ENCODE measurements at regions not wholly inside any gene's neighbourhood (a gene's known extent, or its start where the extent isn't known, plus 50 kb on each side); places are given as distances from the start of the nearest gene placed in this dataset.
"Not testable (repeated sequence)": the region's sequence is repeated elsewhere in the genome, so short reads cannot be mapped to it uniquely, and the experiment has no call there.

DNA sequence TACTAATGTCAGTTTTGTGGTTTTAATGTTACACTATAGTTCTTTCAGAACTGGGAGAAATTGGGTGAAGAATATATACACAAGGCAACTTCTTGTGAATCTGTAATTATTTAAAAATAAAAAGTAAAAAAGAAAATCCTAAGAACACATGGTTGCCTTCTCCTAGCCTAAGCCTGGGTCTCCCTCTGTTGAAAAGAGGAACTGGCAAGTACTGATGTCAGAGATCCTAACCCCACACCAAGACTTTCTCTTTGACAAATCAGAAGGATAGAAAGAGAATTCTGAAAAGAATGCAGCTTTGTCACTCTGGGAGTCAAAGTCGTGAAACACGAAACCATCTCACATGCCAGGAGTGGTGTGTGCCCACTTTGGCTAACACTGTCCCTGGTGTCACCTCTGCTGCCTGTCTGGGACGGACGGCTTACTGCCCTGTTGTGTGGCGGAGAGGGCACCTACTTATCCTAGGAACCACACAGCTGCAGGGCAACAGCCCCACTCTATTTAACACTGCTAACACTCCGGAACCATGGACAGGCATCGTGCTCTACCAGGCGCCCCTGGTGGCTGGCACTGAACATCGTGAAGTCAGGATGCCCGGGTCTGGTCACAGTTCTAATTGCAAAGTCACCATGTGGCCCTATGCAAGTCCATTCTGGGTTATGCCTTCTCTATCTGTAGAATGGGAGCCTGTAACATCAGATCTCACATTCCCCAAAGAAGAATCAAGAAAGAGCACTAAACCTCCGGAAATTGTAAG lies 108.7 kb upstream of the CD82 start:
- DNase-seq, result peak; percentile 34

DNA sequence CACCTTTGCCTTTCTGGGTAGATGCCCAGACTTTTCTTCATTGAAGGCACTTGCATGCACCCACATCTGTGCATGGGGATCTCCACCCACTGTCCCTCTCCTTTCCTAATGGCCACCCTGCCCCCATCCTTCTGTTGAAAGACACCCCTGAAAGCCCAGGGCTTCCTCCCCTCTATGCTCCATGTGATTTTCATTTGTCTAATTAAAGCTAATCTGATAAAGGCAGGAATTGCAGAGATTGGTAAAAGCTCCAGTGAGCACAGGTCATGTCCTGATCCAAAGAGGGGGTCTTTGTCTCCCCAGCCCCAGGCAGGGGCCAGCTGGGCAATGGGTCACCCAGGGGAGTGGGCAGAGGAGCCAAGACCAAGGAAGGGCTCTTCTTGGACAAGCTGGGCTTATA lies 107.6 kb upstream of the CD82 start:
- no peak for DNase-seq

DNA sequence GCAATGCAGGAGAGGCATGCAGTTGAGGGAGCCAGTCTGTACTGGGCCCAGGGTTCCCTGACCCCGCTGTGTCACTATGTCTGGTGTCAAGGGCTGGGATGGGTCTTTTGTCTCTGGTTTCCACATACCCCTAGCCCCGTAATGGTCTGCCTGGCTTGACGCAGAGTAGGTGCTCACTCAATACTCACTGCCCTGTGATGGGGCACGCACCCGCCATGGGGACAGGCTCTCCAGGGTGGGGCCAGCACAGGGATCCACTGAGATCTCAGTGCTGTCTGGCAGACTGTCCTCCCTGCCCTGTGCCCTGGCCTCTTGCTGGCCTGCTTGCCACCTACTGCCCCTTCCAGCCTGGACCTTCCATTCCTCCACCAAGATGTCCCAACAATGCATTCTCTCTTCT lies 101.7 kb upstream of the CD82 start:
- no peak for DNase-seq

DNA sequence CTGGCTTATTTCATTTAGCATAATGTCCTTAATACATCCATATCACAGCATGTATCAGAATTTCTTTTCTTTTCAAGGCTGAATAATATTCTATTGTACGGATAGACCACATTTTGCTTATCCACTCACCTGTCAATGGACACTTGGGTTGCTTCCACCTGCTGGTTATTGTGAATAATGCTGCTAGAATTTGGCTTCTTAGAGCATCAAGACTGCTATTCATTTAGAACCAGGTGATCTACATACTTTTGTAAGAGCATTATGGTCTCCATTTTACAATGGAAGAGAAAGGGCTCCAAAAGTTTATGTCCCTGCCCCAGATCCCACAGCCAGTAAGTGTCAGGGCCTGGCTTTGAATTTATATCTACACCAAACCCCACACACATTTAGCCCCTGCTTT lies 100.7 kb upstream of the CD82 start:
- no peak for DNase-seq

DNA sequence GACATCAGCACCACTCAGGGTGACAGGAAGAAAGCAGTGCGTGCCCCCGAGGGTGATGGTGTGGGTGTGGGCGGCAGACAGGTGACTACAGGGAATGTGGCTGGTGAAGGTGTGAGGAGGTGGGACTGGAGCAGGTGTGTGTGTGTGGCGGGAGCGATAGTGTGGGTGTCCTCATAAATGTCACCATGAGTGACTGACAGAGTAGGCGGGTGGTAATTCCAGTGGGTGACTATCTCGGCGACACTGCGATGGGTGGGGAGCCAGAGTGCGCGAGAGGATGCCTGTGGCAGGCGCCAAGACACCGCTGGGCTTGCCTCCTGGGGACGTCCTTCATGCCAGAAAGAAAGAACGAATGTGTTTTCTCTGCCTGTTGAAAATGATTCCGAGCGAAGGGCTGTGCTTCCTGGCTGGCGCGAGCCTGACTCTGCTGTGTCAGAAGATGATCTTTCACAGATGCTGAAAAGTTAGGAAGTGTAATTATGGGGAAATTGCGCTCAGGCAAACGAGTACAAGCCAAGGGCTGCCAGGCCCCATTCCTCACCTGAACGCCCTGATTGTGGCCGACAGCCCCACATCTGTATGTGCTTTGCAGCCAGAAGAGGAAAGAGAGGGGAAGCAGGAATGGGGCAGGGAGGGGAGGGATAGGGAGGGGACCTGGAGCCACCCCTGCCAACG lies 98.8 kb upstream of the CD82 start:
- no peak for DNase-seq

DNA sequence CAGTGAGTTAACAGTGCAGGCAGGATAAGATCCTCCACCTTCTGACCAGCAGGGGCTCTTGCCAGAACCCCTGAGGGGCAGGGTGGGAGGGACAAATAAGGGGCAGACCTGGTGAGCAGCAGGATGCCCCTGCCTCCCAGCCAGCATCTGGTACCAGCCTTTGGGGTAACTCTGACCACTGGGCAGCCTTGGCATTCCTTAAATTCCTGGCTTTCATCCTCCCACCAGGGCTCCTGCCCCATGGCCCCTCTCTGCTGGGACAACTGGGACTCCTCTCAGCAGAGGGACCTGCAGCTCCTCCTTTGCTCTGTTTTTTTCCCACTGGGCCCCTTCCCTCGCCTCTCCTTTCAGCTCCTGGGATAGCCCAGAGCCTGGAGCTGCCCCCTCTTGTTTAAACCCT lies 98.0 kb upstream of the CD82 start:
- DNase-seq, result no peak

DNA sequence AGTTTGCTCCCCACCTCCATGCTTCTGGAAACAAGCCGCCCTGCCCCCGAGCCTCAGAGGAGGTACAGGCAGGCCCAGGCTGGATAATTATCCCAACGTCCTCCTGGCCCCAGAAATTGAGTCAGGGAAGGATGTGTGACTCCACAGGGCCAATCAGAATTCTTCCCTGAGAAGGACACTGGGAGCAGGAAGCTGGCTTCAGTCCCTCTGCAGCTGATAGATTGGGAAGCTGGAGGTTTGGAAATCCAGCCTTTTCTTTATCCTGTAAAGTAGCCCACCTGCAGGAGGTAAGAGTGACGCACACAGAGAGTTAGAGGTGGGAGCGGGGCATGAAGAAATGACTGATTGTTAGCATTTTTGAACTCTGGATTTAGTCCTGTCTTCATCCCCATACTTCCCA lies 97.5 kb upstream of the CD82 start:
- no peak for DNase-seq

DNA sequence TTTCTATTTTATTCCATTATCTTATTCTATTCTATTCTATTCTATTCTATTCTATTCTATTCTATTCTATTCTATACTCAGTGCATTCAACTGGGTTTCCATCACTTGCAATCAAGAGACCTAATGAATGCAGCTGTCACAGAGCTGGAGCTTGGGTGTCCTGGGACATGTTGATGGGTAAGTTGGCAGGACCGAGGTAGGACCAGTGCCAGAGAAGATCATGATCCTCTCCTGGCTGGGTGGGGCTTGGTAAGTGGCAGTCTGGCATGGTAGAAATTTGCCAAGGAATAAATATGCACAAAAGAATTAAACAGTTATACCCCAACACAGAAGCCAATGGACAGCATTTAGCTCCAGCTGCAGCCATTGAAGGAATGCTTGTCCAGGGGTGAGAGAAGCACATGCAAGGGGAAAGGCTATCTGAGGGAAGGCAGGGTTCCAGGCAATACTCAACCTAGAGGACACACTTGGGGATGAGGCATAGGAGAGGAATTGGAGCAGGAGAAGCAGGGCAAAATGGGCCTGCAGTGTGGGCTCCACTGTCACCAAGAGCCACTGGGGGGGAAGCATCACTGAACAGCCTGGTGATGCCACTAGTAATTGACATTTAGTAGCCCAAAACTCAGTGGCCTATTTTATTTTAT lies 97.0 kb upstream of the CD82 start:
- no peak for DNase-seq

DNA sequence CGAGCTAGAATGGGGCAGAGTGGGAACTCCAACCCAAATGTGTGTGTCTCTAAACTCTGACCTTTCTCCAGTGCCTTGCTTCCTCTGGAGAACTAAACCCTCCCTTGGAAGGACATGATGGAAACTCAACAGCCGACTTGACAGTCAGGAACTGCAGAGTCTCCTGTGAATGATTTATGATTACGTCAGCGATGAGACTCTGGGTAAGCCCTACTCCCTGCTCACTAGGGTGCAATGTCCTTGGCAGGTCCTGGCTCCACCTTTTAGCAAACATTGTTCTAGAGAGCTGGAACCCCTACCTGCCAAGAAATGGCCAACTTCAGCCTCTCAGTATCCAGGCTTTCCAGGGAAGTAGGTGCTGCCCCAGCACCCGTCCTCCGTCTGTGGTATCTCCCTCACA lies 96.1 kb upstream of the CD82 start:
- no peak for DNase-seq

DNA sequence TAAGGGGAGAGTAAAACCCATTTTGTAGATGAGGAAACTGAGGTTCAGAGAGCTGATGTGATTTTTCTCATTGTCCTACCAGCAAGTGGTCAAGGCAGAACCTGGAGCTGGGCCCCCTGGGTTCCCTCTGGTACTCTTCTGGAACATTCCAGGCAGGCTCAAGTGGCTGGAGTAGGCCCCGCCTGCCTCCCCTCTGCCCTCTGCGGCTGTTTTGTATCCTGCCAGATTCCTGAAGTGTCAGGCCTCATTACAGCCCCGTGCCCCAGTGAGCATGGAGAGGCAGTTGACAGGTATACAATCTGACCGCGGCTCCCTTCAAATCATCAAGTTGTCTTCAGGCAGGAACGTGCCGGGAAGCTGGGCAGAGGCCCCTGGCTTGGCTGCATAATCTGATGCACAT lies 94.6 kb upstream of the CD82 start:
- no peak for DNase-seq

DNA sequence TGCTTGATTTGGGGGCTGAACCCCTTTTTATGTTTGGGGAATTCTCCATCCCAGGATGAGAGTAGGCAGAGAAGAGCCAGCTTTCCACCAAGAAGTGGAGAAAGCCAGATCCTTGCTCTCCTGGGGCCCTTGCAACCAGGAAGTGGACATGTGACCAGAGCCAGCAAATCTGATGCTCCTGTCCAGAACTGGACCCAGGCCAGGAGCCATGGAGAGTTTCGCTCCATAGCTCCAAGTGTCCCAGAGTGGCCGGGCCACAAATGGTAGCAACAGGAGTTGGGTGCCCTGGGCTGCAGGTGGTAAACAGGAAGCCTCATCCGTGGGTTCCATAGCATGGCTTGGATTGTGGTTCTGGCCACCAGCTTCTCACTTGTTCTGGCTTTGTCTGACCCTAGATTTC lies 93.9 kb upstream of the CD82 start:
- DNase-seq, result no peak

DNA sequence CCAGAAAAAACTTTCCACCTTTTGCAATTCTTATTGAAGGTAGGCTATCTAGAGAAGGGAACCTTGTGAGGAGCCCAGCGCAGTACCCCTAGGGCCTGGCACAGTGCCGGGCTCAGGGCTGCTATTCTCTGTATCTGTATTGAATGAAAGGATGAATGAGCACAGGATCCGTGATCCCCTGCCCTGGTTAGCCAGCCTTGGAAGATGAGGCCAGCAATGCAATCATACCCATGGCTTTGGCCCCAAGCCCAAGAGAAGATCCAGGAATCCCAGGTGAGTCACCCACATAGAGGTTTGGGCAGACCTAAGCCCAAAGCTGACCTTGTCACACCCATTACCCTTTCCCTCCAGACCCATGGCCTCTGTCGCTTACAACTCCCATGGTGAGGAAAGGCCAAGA lies 92.5 kb upstream of the CD82 start:
- no peak for DNase-seq

DNA sequence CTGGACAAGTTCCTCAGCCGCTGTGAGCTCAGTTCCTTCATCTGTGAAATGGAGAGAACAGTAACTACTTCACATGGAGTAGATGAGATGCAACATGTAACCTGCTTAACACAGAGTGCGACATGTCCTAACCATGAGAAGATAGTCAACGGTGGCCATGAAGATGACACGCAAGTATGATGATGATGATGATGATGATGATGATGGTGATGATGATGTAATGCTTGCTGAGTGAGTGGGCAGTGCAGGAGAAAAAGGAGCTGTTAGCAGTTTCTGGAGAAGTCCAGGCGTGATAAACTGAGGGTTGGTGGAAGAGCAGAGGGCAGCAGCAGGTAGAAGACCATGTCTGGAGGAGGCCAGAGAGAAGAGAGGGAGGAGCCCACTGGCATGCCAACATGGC lies 90.8 kb upstream of the CD82 start:
- no peak for DNase-seq

DNA sequence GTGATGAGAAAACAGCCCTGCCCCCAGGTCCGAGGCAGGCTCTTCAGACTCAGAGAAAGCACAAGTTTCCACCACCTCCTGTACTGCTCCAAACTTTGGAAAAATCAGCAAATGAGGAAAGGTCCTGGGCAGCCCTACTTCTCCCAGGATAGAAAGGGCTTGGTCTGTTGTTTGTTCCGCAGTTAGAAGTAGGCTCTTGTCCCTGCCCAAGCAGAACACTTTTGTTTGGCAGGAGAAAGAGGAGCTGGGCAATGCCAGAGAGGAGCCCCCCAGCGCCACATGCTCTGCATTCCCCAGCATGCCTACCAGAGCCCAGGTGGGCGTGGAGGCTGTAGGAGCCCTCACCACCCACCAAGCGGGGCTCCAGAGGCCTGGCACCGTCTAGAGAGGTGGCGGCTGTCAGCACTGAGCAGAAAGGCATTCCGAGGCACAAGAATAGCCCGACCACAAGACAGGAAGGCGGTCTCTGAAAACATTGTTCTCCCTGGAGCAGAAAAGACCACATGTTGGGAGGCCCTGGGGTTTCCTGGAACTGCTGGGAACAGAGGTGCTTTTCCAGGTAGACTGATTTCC lies 90.3 kb upstream of the CD82 start:
- no peak for DNase-seq

DNA sequence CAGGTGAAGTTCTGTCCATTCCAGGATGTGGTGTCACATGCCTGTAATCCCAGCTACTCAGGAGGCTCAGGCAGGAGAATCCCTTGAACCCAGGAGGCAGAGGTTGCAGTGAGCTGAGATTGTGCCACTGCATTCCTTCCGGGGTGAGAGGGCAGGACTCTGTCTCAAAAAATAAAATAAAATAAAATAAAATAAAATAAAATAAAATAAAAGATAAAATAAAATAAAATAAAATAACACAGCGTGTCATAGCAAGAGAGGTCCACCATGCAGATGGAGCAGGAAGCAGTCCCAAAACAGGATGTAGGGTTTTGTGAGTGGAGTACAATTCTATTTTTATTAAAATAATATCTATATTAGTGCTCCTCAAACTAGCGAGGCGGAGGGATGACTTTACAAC lies 83.1 kb upstream of the CD82 start:
- DNase-seq, result not testable (repeated sequence)

DNA sequence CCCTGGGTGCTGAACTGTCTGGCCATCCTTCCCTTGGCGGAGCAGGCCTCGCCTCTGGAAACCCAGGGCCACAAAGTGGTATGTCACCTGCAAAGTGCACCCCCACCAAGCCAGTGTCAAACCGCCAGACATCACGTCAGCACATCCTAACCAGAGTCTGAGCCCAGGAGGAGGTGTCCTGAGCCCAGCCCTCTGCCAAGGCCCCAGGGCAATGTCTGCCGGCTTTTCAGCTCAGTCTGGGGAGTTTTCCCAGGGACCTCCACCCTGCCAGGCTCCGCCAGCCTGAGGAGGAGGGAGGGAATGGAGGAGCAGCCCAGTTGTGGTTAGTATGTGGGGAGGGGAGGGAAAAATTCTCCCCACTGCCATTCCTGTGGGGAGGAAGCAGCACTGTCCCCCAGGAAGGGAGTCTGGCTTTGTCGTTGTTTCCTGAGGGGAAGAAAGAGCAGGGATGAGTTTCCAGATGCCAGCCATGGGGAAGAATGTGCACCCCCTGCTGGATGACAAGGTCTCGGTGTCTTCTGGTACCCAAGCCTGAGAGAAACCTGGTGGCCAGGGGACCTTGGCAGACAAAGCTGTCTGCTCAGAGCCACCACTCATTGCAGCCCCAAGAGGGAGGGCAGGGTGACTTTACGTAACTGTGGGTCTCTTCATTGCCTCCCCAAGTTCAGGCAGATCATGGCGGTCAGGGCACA lies 81.4 kb upstream of the CD82 start:
- DNase-seq, result no peak

DNA sequence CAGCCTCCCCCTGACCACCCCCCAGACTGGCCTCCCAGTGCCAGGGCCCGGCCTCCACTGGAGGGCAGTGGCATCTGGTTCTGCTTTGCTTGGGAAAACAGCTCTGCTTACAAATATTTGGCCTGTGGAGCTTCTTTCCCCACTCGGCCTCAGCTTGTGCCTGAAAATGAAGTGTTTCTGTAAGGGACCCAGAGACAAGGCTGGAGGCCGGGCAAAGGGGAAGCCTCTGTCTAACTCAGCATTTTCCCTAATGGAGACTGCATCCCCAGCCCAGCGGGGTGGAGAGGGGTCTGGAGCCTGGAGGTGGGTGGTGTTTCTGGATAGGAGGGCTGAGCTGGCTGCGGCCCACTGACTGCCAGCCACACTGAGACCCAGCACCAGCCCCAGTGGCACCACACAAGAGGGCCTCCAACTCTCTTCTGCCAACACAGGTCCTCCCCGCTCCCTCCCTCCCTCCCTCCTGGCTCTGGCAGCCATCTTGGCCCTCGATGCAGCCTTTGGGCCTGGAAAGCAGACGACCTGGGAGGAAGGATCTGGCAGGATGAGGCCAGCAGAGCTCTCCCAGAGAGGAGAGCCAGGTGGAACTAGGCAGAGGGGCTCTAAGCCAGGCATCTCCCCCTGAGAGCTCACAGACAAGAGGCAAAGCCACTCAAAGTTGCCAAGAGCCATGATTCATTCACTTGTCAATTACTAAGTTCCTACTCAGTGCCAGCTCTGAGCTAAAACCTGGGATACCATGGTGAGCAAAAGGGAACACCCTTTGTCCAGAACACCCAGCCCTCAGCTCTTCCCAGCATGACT lies 77.1 kb upstream of the CD82 start:
- peak; percentile 71 for DNase-seq

DNA sequence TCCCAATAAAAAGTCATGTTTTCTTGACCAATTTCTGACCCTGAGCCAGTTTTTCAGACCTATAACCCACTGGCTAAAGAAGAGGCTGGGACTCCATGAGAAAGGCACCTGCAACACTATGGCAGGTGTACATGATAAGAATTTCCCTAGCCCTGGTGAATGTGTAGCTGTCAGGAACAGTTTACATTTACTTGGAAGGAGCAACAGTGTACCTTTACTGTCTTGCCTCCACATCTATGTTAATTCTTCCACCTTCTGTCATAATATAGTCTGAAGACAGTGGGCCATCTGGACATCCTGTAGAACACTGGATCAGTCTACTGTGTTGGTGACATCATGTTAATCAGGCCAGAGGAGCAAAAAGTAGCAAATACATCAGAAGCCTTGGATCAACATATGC lies 72.1 kb upstream of the CD82 start:
- no peak for DNase-seq

DNA sequence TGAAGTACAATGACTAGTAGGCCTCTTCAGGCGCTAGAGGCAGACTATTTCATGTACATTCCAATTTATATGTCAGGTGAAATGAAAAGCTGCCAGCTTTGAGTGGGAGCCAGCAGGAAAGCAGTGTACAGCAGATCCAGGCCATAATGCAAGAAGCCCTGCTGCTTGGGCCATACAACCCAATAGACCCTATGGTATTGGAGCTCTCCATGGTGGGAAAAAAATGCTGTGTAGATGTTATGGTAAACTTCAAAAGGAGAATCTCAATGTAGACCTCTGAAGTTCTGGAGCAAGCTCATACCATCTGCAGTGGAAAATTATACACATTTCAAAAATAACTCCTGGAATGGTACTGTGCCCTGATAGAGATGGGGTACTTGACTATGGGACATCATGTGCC lies 71.5 kb upstream of the CD82 start:
- no peak for DNase-seq

DNA sequence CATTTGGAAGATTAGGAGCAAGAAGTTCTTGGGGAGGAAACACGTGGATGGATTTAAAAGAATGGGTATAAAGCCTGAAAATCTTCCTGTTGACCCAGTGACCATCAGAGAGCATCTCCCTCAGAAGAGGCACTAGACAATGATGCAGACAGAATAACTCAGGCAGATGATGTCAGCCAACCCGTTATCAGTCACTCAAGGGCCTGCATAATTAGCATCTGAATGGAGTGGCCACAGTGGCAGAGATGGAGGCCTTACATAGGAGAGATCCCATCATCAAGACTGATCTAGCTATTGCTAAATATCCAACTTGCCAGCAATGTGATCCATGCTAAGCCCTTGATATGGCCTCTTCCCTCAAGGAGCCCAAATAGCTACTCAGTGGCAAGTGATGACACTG lies 70.7 kb upstream of the CD82 start:
- no peak for DNase-seq

DNA sequence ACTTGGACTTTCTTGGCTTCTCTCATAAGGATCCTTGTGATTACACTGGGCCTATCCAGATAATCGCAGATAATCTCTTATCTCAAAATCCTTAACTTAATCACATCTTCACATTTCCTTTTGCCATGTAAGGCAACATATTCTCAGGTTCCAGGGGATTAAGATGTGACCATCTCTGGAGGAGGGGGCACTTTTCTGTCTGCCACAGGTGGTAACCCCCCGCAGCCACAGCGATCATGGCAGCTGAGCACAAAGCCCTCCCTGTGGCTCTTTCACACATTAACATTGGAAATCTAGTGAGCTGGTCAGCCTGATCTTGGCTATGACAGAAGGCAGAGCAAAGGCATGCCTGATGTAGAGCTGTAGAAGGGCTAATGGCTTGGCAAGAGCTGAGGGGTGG lies 69.1 kb upstream of the CD82 start:
- DNase-seq, result no peak

DNA sequence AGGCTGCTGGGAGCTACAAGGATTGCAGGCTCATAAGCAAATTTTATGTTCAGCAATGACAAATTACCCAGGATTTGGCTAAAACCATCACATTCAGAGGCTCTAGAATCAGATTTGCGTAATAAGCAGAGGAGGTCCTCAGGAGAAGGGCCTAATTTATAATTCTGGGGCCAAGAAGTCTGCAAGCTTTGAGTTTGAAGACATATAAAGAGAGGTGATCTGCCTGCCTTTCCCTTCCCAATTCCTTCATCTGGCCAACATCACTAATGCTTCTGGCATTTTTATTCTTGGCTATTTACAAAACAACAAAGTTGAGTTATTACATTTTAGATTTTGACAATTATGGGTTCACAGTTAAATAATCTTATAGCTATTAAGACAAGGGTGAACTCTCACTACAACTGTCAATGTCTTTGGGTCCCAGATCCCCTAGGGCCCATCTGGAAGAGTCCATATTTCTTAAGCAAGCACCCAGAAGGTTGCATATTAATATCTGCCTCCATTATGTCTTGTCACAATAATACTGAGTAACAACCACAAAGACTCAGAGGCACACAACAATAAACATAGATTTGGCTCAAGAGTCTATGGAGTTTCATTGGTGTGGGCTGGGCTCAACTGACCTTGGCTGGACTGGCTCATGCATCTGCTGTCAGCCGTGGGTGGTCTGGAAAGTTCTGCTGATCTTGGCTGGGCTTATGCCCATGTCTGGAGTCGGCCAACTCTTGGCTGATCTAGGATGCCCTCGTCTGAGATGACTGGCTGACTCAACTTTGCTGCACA lies 67.2 kb upstream of the CD82 start:
- DNase-seq, result no peak

All from right forelimb (tissue), 1 donor.